Kidney glomerular epithelial cell (primary cell): ENCODE measurements at regions not wholly inside any gene's neighbourhood (a gene's known extent, or its start where the extent isn't known, plus 50 kb on each side); places are given as distances from the start of the nearest gene placed in this dataset.
"Not testable (repeated sequence)": the region's sequence is repeated elsewhere in the genome, so short reads cannot be mapped to it uniquely, and the experiment has no call there.

Source experiments
- DNase-seq: peaks from one replicate; lab custom pipeline; 2025; lab: John Stamatoyannopoulos, UW

DNA sequence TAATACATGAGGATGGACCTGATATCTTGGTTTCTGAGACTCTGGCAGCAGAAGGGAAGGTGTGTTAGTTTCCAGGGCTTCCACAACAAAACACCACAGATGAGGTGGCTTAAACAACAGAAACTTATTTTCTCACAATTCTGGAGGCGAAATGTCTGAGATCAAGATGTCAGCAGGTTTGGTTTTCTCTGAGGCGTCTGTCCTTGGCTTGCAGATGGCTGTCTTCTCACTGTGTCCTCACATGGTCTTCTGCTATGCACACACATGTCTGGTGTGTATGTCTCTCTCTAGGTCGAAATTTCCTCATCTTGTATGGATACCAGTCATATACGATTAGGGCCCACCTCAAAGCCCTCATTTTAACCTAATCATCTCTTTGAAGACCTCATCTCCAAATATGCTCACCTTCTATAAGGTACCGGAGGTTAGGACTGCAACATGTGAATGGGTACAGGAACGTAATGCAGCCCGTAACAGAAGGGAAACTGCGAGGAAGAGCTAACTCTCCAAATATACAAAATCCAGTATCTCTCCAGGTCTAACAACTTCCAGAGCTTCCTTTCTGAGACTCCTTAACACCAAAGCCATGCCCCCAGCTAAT is 139.8 kb upstream of the SMARCA2 start:
- no peak for DNase-seq

GRCh38 chr9:1875921-1876448 is 139.2 kb upstream of the SMARCA2 start:
- no peak for DNase-seq

GRCh38 chr9:1876891-1877496 is 138.2 kb upstream of the SMARCA2 start:
- no peak for DNase-seq

GRCh38 chr9:1877951-1878350 is 137.2 kb upstream of the SMARCA2 start:
- DNase-seq: no peak

DNA sequence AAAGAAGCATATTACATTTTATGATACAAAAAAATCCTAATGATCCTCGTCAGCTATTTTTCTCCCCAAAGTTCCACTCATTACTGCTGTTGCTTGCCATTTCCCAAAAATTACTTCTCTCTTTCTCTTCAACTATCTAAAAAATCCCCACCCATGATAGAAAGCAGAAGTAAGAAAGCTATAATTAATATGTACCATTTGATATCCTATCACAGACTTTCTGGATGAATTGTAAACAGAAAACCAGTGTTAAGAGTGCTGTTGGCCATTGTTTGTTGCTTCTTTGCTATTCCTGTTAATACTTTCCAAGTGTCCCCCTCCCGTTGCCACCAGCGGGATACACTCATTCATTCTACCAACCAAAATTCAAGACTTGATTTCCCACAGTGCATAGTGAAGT is 136.3 kb upstream of the SMARCA2 start:
- DNase-seq: no peak

DNA sequence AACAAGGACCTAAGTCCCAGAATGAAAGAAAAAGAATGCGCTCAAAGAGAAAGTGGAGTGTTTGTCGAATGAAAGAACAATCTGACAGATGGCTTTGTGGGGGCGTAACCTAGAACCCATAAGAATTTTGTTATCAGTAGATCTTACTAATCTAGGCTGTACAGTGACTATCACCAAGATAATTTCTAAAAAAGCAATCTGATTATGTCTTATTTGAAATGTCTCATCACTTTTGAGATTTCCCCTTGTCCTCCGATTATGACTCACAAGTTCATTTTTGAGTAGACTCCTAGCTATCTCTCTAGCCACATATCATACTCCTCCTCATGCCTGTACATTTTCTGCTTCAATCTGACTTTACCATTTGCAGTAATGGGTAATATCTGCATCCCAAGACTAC is 135.6 kb upstream of the SMARCA2 start:
- no peak for DNase-seq

GRCh38 chr9:1880038-1880565 is 135.0 kb upstream of the SMARCA2 start:
- DNase-seq: no peak

DNA sequence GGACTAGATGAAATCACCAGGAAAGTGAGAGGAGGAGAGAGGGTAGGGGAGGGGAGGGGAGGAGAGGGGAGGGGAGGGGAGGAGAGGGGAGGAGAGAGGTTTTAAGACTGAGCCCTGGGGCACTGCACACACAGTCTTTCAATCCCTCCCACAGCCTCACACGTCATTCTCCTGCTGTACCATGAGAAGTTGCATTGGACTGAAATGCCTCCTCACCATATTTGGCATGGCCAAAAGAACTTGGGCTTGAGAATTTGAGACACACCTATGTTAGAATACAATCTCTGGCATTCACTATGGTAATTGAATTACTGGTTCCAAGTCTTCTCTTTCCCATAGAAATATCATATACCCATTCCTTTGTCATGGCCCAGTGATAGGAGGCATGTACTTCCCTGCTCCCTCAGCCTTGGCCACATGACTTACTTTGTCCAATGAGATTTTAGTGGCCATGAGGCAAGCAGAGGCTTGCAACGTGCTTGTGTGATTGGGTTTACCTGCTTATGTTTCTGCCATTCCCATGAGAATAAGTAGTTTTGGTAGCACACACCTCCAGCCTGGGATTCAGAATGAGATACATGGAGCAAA is 133.3 kb upstream of the SMARCA2 start:
- no peak for DNase-seq

- DNase-seq: no peak
Observed at GRCh38 chr9:1882711-1883403, 132.3 kb upstream of the SMARCA2 start.

GRCh38 chr9:1890201-1890600 is 124.9 kb upstream of the SMARCA2 start:
- no peak for DNase-seq

DNA sequence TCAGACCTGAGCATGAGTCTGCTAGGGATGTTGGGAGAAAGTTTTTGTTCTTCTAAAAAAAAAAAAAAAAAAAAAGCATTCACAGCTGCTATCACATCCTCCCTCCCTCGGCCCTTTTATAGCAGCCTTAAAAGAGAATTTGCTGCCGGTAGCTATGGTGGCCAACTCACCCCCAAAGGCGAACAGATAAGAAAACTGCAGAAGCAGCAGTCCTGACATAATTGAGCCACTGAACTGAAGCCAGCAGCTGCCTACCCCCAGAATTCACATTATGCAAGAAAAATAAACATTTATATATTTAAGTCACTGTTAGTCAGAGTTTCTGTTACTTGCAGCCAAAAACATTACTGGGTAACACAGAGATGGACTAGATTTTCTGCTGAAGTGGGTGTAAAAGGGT is 124.3 kb upstream of the SMARCA2 start:
- DNase-seq: no peak

DNA sequence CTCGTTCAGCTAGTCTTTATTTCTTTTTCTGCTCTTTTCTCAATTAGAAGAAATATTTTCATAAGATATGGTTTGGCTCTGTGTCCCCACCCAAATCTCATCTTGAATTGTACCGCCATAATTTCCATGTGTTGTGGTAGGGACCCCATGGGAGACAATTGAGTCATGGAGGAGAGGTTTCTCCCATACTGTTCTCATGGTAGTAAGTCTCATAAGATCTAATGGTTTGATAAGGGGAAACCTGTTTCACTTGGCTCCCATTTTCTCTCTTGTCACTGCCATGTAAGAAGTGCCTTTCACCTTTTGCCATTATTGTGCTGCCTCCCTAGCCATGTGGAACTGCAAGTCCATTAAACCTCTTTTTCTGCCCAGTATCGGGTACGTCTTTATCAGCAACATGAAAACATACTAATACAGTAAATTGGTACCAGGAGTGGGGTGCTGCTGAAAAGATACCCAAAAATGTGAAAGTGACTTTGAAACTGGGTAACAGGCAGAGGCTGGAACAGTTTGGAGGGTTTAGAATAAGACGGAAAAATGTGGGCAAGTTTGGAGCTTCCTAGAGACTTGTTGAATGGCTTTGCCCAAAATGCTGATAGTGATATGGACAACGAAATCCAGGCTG is 112.0 kb upstream of the SMARCA2 start:
- DNase-seq: not testable (repeated sequence)

- DNase-seq: no peak
Observed at GRCh38 chr9:1907465-1907864, 107.7 kb upstream of the SMARCA2 start.

- DNase-seq: no peak
Observed at GRCh38 chr9:1909322-1909721, 105.8 kb upstream of the SMARCA2 start.

DNA sequence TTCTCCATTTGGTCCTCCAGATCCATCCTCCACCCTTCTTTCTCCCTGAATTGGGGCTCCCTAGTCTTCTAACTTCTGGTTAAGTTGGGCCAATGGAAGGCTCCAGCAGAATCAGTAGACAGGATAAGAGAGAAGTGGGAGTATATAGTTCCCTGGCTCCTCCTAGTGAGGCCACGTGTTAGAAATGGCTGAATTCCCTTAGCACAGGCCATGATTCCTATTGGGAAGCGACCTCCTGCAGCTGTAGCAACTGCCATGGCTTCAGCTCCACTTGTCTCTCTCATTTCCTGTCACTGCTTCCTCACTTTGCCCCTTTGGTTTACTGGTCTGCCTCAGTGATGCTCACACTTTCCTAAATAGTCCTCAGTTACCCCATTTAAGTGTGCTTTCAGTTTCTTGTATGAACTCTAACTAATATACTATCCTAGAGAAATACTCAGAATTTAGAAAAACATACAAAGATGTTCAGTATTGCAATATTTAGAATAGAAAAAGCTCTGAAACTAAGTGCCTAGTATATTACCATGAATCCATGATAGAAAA is 104.8 kb upstream of the SMARCA2 start:
- DNase-seq: no peak

DNA sequence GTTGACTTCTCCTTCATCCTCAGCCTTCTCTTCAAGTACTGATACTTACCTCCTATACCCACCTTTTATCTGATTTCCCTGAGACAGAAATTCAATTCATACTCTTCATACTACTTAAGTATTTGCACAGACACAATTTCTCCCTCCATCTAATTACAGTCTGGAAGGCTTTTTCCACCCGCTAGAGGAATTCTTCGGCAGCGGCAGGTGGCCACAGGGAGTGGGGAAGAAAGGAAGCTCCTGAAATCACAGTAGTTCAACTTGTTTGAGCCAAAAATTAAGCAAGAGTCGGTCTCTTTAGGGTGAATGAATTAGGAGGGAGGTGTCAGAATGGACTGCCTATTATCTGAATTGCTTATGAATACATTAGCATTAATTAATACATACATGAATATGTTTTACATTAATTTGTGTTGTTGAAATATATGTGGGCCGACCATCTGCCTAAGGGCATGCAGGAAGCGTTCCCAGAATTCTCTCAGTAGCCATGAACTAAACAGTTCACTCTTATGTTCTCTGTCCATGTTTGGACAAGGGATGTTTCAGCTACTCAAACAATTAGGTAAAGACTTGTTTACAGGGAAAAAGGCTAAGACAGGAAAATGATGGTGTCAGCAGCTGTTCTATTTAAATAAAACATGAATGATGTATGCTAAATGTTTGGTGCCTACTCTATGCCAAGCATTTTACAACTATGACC is 101.4 kb upstream of the SMARCA2 start:
- DNase-seq: no peak

DNA sequence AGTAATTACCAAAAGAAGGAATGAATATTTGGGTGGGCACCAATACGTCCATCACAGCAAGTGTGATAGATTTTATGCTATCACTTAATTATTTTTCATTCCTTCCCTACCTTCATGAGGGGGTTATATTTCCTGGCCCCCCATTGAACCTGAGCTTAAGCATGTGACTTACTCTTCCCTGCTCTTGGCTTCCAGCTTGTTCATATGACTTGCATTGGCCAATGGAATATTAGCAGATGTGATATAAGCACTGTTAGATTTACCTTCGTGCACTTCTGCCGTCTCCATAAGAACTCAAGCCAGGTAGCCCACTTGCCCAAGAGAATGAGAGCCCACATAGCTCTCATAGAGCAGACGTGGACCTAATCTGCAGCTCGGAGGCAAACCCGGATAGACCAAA is 99.1 kb upstream of the SMARCA2 start:
- DNase-seq: no peak

GRCh38 chr9:1916655-1917054 is 98.5 kb upstream of the SMARCA2 start:
- no peak for DNase-seq

- DNase-seq: no peak
Observed at GRCh38 chr9:1917396-1917935, 97.7 kb upstream of the SMARCA2 start.

DNA sequence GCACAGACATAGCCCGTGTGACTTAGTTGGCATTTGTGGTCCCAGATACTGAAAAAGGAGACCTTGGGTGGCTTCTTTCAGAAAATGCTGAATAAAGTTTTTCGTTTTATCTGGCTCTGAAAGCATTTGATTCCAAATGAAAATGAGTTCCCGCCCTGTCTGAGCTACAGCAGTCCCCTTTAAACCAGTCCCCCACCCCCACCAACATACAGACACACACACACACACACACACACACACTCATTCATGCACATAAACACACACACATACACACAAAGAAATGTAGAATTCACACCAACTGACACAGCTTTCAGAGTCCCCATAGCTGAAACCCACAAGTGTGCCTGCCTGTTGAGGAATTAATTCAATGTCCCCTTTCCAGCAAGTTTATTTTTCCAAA is 97.0 kb upstream of the SMARCA2 start:
- DNase-seq: no peak

DNA sequence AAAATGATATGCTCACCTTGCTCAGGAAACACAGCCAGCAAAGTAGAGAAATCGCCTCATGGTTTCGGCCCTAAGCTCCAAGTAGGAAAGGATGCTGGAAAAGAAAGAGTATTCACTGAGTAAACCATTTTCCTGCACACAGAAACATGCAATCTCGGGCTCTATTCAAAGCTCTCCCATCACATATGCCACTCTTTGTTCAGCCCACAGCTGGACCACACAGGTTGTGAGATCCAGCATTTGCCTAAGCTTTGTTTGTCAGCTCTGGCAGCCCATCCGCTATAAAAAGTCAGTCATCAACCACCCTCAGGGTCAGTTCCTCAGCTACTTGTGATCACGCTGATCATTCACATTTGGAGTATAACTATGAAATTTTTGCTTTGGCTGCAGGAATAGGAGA is 96.5 kb upstream of the SMARCA2 start:
- no peak for DNase-seq
